Muscle layer of colon (tissue), 2 donors: ENCODE measurements at regions not wholly inside any gene's neighbourhood (a gene's known extent, or its start where the extent isn't known, plus 50 kb on each side); places are given as distances from the start of the nearest gene placed in this dataset.
"Not testable (repeated sequence)": the region's sequence is repeated elsewhere in the genome, so short reads cannot be mapped to it uniquely, and the experiment has no call there.

ENCODE experiments used
- H3K27ac ChIP-seq: one replicate; pipeline ENCODE4 v1.7.0; 2013; ENCODE audit warnings: low read depth, mild to moderate bottlenecking, low read length, moderate library complexity
- H3K27me3 ChIP-seq, 2 donors: one replicate each; pipeline ENCODE4 v1.7.0; 2013; ENCODE audit warnings: low read length in 2 of 2, mild to moderate bottlenecking in 2 of 2; ENCODE audit not compliant: insufficient read depth in 2 of 2, control insufficient read depth in 1 of 2
- H3K36me3 ChIP-seq: one replicate; pipeline ENCODE4 v1.7.0; 2013; ENCODE audit warnings: mild to moderate bottlenecking, low read length; ENCODE audit not compliant: insufficient read depth
- H3K4me1 ChIP-seq: one replicate; pipeline ENCODE4 v1.7.0; 2013; ENCODE audit warnings: mild to moderate bottlenecking, low read length; ENCODE audit not compliant: insufficient read depth
- H3K4me3 ChIP-seq, 2 donors: one replicate each; pipeline ENCODE4 v1.7.0; 2013; ENCODE audit warnings: low read length in 2 of 2, low read depth in 1 of 2, mild to moderate bottlenecking in 1 of 2, moderate library complexity in 1 of 2
- H3K9ac ChIP-seq: one replicate; pipeline ENCODE4 v1.7.0; 2013; ENCODE audit warnings: low read length
- H3K9me3 ChIP-seq: one replicate; pipeline ENCODE4 v1.7.0; 2013; ENCODE audit warnings: mild to moderate bottlenecking, low read length
- donor health status: abdominal sarcoma.
- donor health status: Adenocarcinoma of cecum.

DNA sequence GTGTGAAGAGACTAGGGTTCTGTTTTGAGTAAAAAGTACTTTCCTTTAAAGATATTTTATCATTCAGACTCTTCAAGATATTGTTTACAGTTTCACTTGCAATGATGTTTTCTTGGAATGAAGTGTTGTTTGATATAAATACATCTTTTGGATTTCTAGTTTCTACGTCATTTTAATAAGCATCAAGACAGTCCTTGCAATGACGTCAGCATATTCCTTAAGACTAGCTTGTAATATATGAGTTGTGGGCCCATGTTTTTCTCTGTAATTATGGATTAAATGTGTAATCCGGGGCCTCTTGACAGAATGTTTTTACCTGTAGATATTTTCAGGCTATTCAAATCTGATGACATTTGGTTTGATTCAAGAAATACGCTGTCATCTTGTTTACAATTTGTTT lies 66.1 kb downstream of the RBMX2 start:
- H3K4me3 ChIP-seq = no peak overlapping the region
- H3K4me1 ChIP-seq = no peaks in the 10 kb centered on the region
- H3K36me3 ChIP-seq = no peaks in the 10 kb centered on the region
- no peak overlapping the region for H3K27ac ChIP-seq
- H3K27me3 ChIP-seq = no peaks in the 10 kb centered on the region
- H3K9ac ChIP-seq = no peak overlapping the region
- no peaks in the 10 kb centered on the region for H3K9me3 ChIP-seq

DNA sequence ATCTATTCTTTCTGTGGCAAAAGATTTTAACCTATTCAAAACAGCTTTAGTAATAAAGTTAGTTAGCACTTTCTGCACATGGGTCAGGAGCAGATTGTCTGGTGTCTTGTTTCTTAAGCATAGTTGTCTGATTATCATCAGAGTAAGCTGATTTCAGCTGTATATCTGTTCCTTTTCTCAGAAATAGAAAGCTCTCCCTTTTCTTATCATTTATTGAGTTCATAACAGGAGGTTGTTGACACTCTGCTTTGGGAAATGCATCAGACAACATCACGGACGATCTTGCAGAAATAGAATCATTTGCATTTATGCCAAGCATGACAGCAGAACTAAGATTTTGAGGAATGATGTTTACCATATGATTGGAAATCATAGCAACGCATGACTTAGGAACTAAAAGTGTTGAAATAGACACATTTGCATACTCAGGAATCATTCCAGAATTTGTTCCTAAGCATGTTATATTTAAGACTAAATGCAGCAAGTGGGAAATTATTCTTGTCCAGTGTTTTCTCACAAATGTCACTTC lies 66.7 kb downstream of the RBMX2 start:
- Histone ChIP-seq H3K27ac (no peak overlapping the region), H3K36me3 (no peaks in the 10 kb centered on the region), H3K27me3 (no peaks in the 10 kb centered on the region), H3K9ac (no peak overlapping the region), H3K9me3 (no peaks in the 10 kb centered on the region), H3K4me3 (no peak overlapping the region), H3K4me1 (no peaks in the 10 kb centered on the region)

DNA sequence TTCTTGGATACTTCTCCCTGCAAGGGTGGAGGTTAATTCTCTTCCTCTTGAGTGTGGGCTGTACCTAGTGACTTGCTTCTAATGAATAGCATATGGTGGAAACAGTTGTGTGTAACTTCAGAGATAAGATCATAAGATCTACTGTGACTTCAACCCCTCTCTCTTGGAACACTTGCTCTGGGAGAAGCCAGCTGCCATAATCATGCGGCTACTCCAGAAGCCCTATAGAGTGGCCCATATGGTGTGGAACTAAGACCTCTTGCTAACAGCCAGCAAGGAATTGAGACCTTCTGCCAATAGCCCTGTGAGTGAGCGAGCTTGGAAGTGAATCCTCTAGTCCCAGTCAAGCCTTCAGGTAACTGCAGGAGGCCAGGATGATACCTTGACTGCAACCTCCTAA lies 81.1 kb downstream of the RBMX2 start:
- Histone ChIP-seq H3K36me3 (no peaks in the 10 kb centered on the region), H3K4me3 (no peak overlapping the region), H3K4me1 (no peaks in the 10 kb centered on the region), H3K9me3 (no peaks in the 10 kb centered on the region), H3K27ac (no peak overlapping the region), H3K27me3 (no peaks in the 10 kb centered on the region), H3K9ac (no peak overlapping the region)

DNA sequence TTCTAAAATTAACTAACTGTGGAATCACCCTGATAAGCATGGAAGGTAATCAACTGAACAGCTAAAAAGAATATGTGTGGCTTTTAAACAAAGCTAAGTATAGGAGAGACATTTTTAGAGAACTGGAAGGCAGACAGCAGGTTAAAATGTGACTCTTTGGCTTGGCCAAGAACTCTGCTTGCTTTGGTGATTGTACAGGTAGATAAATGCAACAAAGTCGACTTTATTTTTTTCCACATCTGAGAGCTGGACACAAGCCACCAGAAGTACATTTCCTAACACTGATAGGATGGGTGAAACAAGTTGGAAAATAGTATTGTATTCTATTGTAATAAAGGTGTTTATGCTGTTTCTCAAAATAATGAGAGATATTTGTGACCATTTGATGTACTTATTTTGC lies 84.1 kb downstream of the RBMX2 start:
- H3K9ac ChIP-seq = no peak overlapping the region
- H3K36me3 ChIP-seq = no peaks in the 10 kb centered on the region
- H3K4me1 ChIP-seq = no peaks in the 10 kb centered on the region
- H3K27ac ChIP-seq = no peak overlapping the region
- H3K9me3 ChIP-seq = no peaks in the 10 kb centered on the region
- no peak overlapping the region for H3K4me3 ChIP-seq
- no peaks in the 10 kb centered on the region for H3K27me3 ChIP-seq

DNA sequence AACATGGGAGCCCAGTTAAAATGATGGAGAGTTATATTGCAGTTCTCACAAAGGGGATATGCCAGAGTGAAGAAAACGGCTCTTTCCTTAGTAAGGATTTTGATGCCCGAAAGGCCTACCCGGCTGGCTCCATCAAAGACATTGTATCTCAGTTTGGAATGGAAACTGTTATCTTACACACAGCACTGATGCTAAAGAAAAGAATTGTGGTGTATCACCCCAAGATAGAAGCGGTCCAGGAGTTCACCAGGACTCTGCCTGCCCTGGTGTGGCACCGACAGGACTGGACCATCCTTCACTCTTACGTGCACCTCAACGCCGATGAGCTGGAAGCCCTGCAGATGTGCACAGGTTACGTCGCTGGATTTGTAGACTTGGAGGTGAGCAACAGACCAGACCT lies 93.7 kb downstream of the RBMX2 start:
- H3K9me3 ChIP-seq, H3K4me3 ChIP-seq, H3K27ac ChIP-seq, H3K4me1 ChIP-seq, H3K9ac ChIP-seq, H3K36me3 ChIP-seq, H3K27me3 ChIP-seq: not testable (repeated sequence)

DNA sequence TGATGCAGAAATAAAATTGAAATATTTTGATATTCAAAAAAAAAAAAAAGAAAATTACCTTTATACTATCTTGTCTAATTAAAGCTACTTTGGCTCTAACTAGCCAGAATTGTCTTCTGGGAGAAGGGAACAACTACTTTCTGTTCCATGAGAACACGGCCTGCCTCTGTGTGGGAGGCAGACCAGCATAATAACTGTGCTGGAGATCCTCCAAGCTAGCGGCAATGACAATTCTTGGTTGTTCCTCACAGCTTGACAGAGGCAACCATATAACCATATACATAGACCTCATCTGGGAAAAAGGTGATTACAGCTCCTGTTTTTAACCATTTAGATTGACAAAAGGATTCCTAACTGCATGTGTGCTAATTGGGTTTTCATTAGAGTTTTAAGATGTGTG lies 95.7 kb downstream of the RBMX2 start:
- Histone ChIP-seq H3K27me3 (peaks cover 0 to 8% of the 10 kb centered on the region in 2 donors), H3K9ac (no peak overlapping the region), H3K4me1 (no peaks in the 10 kb centered on the region), H3K9me3 (no peaks in the 10 kb centered on the region), H3K27ac (no peak overlapping the region), H3K4me3 (no peak overlapping the region), H3K36me3 (no peaks in the 10 kb centered on the region)

DNA sequence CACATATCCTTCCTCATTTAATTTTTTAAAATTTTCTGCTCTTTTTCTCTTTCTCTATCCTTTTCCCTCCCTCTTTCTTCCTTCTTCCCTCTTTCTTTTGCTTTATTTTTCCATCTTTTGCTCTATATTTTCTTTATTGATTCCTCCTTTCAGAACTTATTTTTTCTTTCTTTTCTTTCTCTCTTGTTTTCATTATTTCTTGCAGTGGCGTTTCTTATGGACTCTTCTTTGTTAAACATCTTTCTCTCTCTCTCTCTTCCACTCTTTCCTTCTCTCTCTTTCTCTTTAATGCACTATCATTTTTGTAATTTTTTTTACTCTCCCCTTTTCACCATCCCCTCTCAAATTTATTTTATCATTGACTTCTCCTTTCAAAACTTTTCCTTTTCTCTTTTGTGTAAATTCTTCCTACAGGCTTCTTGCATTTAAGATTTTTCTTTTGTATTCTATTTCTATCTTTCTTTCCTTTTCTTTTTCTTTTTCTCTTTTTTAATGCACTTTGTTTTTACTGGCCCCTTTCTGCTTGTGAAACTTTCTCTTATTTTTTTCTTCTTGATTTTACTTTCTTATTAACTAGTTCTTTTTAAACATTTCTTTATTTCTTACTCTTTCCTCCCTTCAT lies 97.0 kb downstream of the RBMX2 start:
- Histone ChIP-seq H3K4me1 (no peaks in the 10 kb centered on the region), H3K27ac (no peak overlapping the region), H3K4me3 (no peak overlapping the region), H3K27me3 (no peaks in the 10 kb centered on the region), H3K9ac (no peak overlapping the region), H3K9me3 (no peaks in the 10 kb centered on the region), H3K36me3 (no peaks in the 10 kb centered on the region)

DNA sequence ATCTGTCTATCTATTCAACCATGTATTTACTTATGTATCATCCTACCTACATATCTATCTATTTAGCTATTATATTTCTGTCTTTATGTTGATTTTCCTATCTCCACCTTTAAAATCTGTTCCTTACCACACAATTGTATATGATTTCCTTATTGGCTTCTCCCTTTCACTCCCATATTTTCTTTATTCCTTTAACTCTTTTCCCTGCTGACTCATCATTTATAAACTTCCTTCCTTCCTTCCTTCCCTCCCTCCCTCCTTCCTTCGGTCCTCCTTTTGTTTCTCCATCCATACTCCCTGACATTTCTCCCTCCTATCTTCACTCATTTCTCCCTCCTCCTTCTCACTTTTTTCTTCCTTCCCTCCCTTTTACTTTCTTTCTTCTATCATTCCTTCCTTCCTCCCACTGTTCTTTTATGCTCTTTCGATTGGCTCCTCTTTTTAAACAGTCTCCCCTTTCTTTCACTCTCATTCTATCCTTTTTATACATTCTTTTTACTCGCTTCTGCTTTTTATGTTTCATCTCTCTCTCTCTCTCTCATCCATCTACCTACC lies 100.3 kb downstream of the RBMX2 start:
- Histone ChIP-seq H3K36me3 (no peaks in the 10 kb centered on the region), H3K4me1 (no peaks in the 10 kb centered on the region), H3K4me3 (no peak overlapping the region), H3K9ac (no peak overlapping the region), H3K27ac (no peak overlapping the region), H3K27me3 (no peaks in the 10 kb centered on the region), H3K9me3 (no peaks in the 10 kb centered on the region)

DNA sequence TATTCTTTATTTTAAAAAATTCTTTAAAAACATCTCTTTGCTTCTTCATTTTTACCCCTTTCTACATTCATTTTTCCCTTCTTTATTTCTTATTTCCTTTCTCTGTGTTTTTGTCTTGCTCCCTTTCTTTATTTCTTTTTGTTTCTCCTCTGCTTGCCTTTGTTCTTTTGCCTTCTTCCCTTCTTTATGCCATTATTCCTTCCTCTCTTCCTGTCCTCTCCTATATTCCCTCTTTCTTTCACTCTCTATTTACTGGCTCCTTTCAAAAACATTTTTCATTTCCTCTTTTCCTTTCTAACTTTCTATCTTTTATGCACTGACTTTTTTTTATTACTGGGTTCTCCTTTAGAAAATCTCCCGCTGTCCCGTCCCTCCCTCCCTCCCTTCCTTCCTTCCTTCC lies 102.2 kb downstream of the RBMX2 start:
- no peak overlapping the region for H3K27ac ChIP-seq
- no peaks in the 10 kb centered on the region for H3K27me3 ChIP-seq
- no peak overlapping the region for H3K9ac ChIP-seq
- H3K36me3 ChIP-seq = no peaks in the 10 kb centered on the region
- H3K9me3 ChIP-seq = no peaks in the 10 kb centered on the region
- no peak overlapping the region for H3K4me3 ChIP-seq
- H3K4me1 ChIP-seq = no peaks in the 10 kb centered on the region

DNA sequence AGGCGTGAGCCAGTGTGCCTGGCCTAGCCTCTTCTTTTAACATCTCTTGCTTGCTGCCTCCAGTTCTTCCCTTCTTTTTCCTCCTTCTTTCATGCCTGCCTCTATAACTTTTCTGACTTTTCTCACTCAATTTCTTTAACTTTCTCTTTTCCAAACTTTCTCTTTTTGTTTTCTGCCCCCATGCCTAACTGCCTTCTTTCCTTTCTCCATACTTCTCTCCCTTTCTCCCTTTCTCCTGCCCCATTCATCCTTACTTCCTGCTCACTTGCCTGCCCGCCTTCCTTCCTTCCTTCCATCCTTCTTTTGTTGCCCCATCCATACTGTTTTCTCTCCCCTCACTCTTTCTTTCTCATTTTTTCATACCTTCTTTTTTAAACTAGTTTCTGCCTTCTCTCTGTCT lies 105.2 kb downstream of the RBMX2 start:
- Histone ChIP-seq H3K27ac (no peak overlapping the region), H3K4me1 (no peaks in the 10 kb centered on the region), H3K9ac (no peak overlapping the region), H3K27me3 (no peaks in the 10 kb centered on the region), H3K9me3 (no peaks in the 10 kb centered on the region), H3K36me3 (no peaks in the 10 kb centered on the region), H3K4me3 (no peak overlapping the region)

DNA sequence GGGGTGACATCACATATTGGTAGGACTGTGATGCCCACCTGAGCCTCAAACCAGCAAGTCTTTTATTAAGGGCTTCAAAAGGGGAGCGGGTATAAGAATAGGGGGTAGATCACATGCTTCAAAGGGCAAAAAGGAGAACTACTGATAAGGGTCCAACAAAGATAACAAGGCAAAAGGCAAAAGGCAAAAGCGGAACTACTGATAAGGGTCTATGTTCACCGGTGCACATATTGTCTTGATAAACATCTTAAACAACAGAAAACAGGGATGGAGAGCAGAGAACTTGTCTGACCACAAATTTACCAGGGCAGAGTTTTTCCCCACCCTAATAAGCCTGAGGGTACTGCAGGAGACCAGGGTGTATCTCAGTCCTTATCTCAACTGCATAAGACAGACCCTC lies 110.7 kb downstream of the RBMX2 start:
- H3K4me3 ChIP-seq, H3K9ac ChIP-seq, H3K4me1 ChIP-seq, H3K27ac ChIP-seq, H3K27me3 ChIP-seq, H3K36me3 ChIP-seq, H3K9me3 ChIP-seq: not testable (repeated sequence)

DNA sequence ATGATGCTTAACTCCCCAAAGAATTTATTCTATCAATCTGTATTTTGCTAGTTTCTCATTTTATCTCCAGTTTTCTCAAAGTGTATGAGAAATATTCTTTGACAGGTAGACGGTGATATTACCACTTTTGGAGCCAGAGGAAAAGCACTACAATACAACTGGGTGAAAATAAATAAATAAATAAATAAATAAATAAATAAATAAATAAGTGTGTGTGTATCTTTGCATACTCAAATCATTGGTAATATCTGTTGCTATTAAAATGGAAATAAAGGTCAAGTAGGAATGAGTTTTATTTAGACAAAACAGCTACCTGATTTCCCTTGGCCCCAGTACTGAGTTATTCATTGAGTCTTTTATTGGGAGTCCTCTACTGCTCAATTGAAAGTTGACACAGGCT lies 114.3 kb downstream of the RBMX2 start:
- no peak overlapping the region for H3K27ac ChIP-seq
- no peaks in the 10 kb centered on the region for H3K36me3 ChIP-seq
- no peaks in the 10 kb centered on the region for H3K9me3 ChIP-seq
- no peaks in the 10 kb centered on the region for H3K27me3 ChIP-seq
- no peaks in the 10 kb centered on the region for H3K4me1 ChIP-seq
- H3K4me3 ChIP-seq = no peak overlapping the region
- H3K9ac ChIP-seq = no peak overlapping the region
